ENCODE measurements at regions not wholly inside any gene's neighbourhood (a gene's known extent, or its start where the extent isn't known, plus 50 kb on each side); places are given as distances from the start of the nearest gene placed in this dataset.
"Not testable (repeated sequence)": the region's sequence is repeated elsewhere in the genome, so short reads cannot be mapped to it uniquely, and the experiment has no call there.

- DNase-seq = no peak
These were observed 116.6 kb downstream of the BUB3 start for GRCh38 chr10:123270806-123271205.

GRCh38 chr10:123272171-123272570 lies 118.0 kb downstream of the BUB3 start:
- DNase-seq = no peak

DNA sequence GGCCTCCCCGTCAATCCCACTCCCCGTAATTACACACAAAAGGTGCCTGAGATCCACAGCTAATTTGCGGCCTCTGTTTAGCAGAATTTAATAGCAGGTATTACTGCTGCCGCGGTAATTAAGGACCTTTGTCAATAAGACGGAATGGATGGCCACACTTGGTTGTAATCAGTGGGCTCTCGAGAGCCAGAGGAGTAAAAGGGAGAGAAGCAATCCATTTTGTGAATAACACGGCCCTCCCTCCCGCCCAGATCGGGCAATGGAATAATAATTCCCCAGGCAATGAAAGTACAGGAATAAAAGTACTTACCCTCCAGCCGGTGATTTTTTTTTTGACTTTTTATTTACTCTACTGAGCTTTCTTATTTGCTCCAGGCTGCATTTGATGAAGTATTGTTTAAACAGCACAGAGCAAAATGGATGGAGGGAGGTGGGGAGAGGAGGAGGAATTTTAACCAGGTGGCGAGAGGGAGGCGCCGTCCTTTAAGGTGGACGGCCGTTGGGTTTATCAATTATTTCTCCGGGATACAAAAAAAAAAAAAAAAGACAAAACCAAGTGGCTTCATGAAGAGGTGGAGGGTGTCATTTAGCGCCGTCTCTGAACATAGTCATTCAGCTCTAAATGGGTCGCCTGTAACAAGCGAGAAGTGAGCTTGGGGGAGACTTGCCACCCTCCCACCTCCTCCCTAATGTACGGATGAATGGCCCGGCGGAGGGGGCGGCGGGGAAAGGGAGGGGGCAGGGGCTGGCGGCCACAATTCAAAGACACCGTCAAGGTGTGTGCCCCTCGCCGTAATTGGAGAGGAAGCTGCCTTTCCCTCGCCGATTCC lies 120.3 kb downstream of the BUB3 start:
- DNase-seq = no peak

DNA sequence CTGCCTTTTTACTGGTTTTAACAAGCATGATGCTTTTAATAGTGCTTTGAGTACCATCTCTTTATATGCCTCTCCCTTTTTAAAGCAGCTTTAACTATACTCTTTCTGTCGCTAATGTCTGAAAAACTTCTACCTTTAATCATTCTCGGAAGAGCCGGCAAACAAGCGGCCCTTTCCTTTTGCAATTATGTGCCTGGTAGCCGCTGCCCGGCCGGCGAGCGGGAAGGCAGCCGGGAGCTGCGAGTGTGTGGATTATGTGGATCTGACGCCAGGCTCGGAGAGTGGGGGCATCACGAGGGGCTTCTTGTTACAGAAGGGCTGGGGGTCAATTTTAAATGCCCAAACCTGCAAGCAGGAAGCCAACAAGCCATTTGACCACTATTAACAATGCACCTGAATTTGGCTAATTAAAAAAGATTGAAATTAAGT lies 120.9 kb downstream of the BUB3 start:
- DNase-seq = no peak

- DNase-seq = no peak
These were observed 124.2 kb downstream of the BUB3 start for GRCh38 chr10:123278445-123278844.

DNA sequence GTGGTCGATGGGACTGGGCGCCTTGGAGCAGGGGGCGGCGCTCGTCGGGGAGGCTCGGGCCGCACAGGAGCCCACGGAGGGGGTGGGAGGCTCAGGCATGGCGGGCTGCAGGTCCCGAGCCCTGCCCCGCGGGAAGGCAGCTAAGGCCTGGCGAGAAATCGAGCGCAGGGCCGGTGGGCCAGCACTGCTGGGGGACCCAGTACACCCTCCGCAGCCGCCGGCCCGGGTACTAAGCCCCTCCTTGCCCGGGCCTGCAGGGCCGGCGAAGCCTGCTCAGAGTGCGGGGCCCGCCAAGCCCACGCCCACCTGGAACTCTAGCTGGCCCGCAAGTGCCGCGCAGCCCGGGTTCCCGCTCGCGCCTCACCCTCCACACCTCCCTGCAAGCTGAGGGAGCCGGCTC lies 129.2 kb downstream of the BUB3 start:
- DNase-seq = not testable (repeated sequence)

GRCh38 chr10:123284022-123284421 lies 129.8 kb downstream of the BUB3 start:
- DNase-seq = no peak

GRCh38 chr10:123287594-123288247 lies 133.5 kb downstream of the BUB3 start:
- no peak for DNase-seq

DNA sequence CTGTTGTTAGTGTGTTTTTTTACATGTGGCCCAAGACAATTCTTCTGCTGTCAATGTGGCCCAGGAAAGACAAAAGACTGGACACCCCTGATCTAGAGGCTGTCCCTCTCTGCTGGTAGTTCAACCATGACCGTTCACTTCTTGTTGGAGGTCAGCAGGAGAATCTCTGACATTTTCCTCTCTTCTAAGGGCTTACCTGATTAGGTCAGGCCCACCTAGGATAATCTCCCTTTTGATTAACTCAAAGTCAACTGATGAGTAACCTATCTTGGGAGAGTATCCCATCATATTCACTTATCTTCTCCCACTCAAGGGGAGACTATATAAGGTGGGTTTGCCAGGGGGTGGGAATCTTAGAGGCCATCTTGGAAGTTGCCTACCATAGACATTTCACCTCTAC lies 135.2 kb downstream of the BUB3 start:
- DNase-seq = no peak

- no peak for DNase-seq
These were observed 139.9 kb downstream of the BUB3 start for GRCh38 chr10:123294109-123294508.

- DNase-seq = no peak
These were observed 140.7 kb downstream of the BUB3 start for GRCh38 chr10:123294886-123295285.

GRCh38 chr10:123295644-123296043 lies 141.4 kb downstream of the BUB3 start:
- DNase-seq = no peak

- DNase-seq = no peak
These were observed 143.0 kb downstream of the BUB3 start for GRCh38 chr10:123297175-123297574.

GRCh38 chr10:123298583-123298982 lies 144.4 kb downstream of the BUB3 start:
- DNase-seq = no peak

GRCh38 chr10:123299598-123299997 lies 145.4 kb downstream of the BUB3 start:
- DNase-seq = no peak

- no peak for DNase-seq
These were observed 147.1 kb downstream of the BUB3 start for GRCh38 chr10:123301077-123301857.

GRCh38 chr10:123303581-123304337 lies 149.6 kb downstream of the BUB3 start:
- DNase-seq = no peak

DNA sequence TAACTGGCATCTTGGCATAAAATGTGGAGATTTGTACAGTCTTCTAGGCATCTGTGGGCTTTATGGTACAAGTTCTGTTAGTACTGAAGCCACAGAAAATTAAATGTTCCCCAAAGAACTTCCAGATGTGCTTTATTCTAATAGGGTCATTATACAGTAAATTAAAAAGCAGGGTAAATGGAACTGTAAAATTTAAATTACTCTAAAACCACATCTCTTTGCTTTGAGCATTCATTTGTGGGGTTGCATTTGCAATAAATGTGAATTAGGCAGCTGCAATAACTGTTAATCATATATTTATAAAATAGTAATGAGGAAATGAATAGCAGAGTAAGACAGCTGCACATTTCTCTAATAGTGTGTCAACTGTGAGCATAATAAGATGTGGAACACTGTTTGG lies 151.5 kb downstream of the BUB3 start:
- DNase-seq = no peak

GRCh38 chr10:123306290-123306689 lies 152.1 kb downstream of the BUB3 start:
- DNase-seq = no peak

DNA sequence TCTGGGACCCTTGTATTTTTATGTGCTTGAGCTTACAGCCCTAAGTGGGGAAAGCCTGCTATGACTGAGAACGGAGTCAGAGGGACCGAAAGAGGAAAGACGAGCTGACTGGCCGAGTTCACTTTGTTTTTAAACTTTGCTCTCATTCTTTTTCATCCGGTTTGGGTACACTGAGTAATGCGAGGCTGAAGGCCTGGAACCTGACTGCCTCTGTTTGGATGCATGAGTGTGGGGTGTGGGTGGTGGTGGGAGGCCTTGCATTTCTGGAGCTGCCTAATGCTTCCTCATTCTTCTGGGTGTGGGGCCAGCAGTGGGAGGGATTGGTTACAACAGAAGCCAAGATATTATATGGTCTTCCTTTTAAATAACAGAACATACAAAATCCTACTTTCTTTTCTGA lies 155.5 kb downstream of the BUB3 start:
- DNase-seq = no peak

DNA sequence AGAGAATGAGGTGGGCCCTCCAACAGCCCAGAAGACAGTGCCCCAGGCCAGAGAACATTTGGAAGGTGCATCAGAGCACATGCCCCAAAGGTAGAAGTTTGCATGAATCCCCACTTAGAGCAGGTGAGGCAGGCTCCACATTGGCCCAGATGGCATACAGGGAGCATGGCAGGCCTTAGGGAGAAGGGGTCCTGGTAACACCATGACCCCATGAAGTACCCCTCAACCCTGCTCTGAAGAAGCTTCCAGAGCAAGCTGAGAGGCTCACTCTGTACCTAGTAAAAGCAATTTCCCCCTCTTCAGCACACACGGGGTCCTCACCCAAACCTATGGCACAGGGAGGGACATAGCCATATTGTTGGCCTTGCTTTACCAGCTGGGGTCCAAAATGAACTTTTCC lies 162.6 kb downstream of the BUB3 start:
- DNase-seq = no peak

DNA sequence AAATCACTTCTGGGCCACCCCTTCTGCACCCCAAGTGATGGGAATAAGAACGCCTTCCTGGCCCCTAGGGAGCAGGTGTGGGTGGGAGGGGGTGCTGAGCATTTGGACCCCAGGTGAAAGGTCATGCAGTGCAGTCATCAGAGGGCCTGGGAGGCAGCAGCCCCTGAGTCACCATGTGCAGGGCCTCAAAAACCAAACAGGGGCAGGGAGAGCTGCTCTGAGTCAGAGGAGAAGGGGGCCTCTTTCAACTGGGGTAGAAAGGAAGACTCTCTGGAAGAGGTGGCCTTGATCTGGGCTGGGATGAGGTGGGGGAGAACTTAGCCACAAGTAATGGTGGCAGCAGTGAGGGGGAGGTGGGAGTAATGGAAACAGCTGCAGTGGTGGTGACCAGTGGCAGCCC lies 164.3 kb downstream of the BUB3 start:
- DNase-seq = no peak

GRCh38 chr10:123320091-123320490 lies 165.9 kb downstream of the BUB3 start:
- DNase-seq = no peak
